Testis (tissue), 2 donors: ENCODE measurements at regions not wholly inside any gene's neighbourhood (a gene's known extent, or its start where the extent isn't known, plus 50 kb on each side); places are given as distances from the start of the nearest gene placed in this dataset.

Experiments used
- CTCF ChIP-seq, 3 experiments: fragments of 450-650 bp in 2 of 3; fragments of 200-600 bp in 1 of 3; sonication (generic) in 1 of 3; IDR thresholded peaks; one replicate each; pipeline ENCODE4 v1.5.1; 2016 to 2019; ENCODE audit warnings: antibody characterized with exemption in 3 of 3, mild to moderate bottlenecking in 2 of 3, moderate library complexity in 1 of 3
- POLR2A ChIP-seq: fragments of 450-650 bp; IDR thresholded peaks from one replicate; pipeline ENCODE4 v1.6.1; 2017; ENCODE audit warnings: antibody characterized with exemption, mild to moderate bottlenecking, moderate library complexity

GRCh38 chr2:67917332-67918054, 145.3 kb downstream of the C1D start:
- no peak for TF ChIP-seq POLR2A
- no peak for TF ChIP-seq CTCF (IDR thresholded peaks at IDR 0.05)
